GM10248 (cell line): ENCODE measurements at regions not wholly inside any gene's neighbourhood (a gene's known extent, or its start where the extent isn't known, plus 50 kb on each side); places are given as distances from the start of the nearest gene placed in this dataset.
"Not testable (repeated sequence)": the region's sequence is repeated elsewhere in the genome, so short reads cannot be mapped to it uniquely, and the experiment has no call there.

Experiments
- CTCF ChIA-PET: fragments of 300-600 bp; sonication (Branson Sonifier 250); formaldehyde crosslinking; extraction: SDS; loops from one replicate; lab custom pipeline; 2021; ENCODE audit warnings: antibody characterized with exemption; lab: Yijun Ruan, JAX
- POLR2A ChIA-PET: fragments of 350-650 bp; sonication (Branson Sonifier 250); formaldehyde crosslinking; extraction: SDS; loops from one replicate; lab custom pipeline; 2020; ENCODE audit warnings: antibody characterized with exemption; lab: Yijun Ruan, JAX
- DNase-seq: peaks from one replicate; pipeline ENCODE4 v3.0.0; 2012; ENCODE audit errors: extremely low spot score
- TF ChIP-seq, protein P1 (sequence below): IDR thresholded peaks from 2 replicates; pipeline ENCODE4 v1.5.1; 2012; ENCODE audit warnings: mild to moderate bottlenecking, low read depth; ENCODE audit errors: extremely low read depth, missing control alignments, control extremely low read depth

DNA sequence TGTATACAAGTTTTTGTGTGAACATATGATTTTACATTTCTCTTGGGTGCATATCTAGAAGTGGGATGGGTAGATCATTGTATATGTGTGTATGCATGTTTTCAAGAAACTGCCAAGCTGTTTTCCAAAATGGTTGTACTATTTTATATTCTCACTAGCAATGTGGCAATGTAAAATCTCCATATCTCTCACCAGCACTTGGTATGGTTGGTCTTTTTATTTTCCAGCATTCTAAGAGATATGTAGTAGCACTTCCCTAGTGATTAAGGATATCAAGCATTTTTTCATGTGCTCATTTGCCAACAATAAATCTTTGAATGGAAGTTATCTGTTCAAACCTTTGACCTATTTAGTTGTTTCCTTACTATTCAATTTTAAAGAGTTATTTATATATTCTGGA is 310.7 kb downstream of the ZNF326 start:
- ChIA-PET POLR2A (no interaction called here), CTCF (no interaction called here)
- no peak for DNase-seq
- TF ChIP-seq, protein P1, sequence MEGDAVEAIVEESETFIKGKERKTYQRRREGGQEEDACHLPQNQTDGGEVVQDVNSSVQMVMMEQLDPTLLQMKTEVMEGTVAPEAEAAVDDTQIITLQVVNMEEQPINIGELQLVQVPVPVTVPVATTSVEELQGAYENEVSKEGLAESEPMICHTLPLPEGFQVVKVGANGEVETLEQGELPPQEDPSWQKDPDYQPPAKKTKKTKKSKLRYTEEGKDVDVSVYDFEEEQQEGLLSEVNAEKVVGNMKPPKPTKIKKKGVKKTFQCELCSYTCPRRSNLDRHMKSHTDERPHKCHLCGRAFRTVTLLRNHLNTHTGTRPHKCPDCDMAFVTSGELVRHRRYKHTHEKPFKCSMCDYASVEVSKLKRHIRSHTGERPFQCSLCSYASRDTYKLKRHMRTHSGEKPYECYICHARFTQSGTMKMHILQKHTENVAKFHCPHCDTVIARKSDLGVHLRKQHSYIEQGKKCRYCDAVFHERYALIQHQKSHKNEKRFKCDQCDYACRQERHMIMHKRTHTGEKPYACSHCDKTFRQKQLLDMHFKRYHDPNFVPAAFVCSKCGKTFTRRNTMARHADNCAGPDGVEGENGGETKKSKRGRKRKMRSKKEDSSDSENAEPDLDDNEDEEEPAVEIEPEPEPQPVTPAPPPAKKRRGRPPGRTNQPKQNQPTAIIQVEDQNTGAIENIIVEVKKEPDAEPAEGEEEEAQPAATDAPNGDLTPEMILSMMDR: no peak

DNA sequence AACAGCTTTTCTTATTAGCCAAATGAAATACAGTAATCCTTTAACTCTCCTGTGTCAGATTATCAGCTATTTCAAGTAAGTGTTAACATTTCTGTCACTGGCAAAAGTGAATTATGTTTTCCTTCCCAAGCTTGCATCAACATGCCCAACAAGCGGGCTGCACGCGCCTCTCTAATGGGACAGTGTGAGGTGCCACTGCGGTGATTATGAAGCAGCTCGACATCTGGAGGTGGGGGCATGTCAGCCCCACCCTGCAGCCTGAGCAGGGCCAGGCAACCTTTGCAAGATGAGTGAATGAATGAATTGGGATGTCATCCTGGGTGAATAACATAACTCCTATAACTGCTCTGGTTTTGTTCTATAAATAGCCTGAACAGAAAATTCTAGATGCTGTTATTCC is 301.4 kb downstream of the ZNF326 start:
- TF ChIP-seq, protein P1: no peak
- no peak for DNase-seq
- ChIA-PET POLR2A (no interaction called here), CTCF (no interaction called here)

DNA sequence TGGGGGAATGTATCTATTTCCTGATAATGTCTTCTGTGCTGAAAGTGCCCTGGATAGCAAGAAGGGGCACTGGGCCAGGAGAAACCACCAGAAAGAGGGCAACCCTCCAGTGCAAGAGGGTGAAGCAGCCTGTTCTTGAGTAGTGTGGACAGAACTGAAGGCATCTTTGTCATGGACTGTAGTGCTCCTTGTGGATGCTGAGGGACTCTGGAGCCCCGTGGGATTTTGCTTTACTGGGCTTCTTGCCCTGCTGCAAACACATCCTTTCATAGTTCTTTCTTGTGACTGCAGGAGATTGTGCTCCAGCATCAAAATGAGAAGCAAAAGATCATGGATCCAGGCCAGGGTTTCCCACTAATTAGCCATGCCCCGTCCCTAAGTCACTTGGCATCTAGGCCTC is 300.6 kb downstream of the ZNF326 start:
- CTCF ChIA-PET: no interaction called here

DNA sequence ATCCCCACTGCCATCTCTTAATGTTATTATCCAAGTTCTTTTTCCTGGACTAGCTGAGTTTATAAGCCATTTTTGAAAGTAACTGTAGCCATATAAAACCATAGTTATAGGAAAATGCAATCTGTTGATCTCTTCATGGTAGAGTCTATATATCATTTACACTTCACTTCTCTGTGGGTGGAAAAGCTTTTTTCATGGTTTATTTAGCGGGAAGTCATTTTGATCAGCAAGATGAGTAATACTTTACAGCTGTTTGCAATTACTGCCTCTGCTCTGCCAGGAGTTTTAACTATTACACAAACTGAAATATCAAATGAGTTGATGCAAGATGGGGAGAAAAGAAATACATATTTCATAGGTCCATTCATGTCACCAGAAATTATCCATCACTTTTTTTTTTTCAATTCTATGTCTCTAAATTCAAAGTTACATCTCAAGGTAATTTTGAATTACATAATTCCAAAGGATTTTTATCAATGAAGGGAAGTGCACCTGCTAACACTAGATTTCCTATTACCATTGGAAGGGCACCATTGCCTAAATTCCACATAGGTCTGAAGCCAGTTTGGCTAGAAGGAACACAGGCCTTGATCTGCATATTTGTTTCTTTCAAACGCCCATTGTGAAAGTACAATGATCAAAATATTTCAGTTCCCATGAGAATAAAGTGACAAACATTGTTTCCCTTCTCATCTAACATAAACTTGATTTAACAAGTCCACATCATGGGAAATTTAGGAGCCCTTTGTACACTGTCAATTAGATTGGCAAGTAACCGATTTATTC is 296.7 kb downstream of the ZNF326 start:
- ChIA-PET CTCF (interaction anchor here (1.1 kb wide), 1 partner anchor 12 kb away, joined by 3 read pairs; no protein-coding TSS in a partner anchor), POLR2A (no interaction called here)
- DNase-seq: no peak
- TF ChIP-seq, protein P1: no peak

More for the DNA sequence above, 300.6 kb downstream of the ZNF326 start:
- TF ChIP-seq, protein P1: no peak
- POLR2A ChIA-PET: no interaction called here
- DNase-seq: no peak

DNA sequence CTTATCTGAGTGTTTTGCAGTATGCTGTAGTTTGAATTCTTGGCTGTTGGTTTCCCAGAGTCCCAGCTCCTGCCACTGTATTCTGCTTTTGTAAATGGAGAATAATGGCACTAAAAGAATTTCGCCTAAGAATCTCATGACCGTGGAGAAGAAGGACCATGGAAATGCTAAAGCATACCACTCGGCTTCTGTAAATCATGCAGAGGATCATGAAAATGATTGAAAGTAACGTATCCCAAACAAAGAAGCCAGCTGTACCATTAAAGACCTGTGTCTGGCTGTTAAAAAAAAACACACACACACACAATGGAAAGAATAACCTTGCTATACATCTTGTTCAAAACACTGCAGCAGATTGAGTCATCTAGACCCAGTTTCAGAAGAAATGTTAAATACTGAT is 287.9 kb downstream of the ZNF326 start:
- TF ChIP-seq, protein P1: no peak
- ChIA-PET POLR2A (no interaction called here), CTCF (no interaction called here)

DNA sequence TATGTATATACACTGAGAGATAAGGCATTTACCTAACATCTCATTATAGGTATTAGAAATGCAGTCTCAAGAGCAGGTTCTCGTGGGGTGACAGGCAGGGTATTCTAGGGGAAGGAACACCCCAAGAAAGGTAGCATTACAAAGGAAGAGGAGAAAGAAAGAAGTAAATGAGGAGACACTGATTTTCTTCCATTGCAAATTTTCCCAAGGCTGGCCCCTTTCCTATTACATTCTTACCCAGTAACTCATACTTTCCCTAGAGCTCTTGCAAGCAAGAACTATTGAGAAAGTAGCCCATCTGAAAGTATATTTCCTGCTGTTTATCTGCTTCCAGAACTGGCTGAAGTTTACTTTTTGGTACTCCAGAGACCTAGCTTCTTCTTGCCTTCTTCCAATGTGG is 287.0 kb downstream of the ZNF326 start:
- POLR2A ChIA-PET, DNase-seq: not testable (repeated sequence)
- CTCF ChIA-PET: interaction anchor here (1.1 to 1.7 kb wide), 2 partner anchors 15 to 108 kb away, joined by 3 to 4 read pairs; no protein-coding TSS in a partner anchor

More for the DNA sequence above, 287.9 kb downstream of the ZNF326 start:
- DNase-seq: no peak

DNA sequence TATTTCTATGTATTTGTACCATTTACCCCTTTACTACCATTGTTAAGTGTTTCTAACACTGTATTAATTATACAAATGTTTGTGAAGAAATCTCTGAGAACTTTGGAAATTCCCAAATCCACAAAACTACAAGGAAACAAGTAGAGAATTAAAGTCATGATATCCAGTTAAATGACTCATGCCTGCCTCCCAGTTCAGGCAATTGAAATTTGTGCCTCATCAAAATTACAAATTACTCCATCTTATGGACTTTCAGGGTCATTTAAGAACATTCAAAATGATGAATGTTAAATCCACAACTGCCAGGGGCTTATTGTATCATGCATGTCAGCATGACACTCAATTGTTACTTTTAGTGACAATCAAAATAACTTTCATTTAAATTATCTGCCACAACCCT is 282.4 kb downstream of the ZNF326 start:
- CTCF ChIA-PET: no interaction called here
- TF ChIP-seq, protein P1: no peak
- POLR2A ChIA-PET: no interaction called here
- DNase-seq: no peak
